SHP77 treated with DMSO at 0.1 percent for 48 hours (cell line): ENCODE measurements at regions not wholly inside any gene's neighbourhood (a gene's known extent, or its start where the extent isn't known, plus 50 kb on each side); places are given as distances from the start of the nearest gene placed in this dataset.

Source experiments
- DNase-seq: peaks from one replicate; lab custom pipeline; 2025; lab: John Stamatoyannopoulos, UW

- DNase-seq = no peak
Measured at GRCh38 chr1:219669556-219669955, 56.7 kb upstream of the ZC3H11B start.

DNA sequence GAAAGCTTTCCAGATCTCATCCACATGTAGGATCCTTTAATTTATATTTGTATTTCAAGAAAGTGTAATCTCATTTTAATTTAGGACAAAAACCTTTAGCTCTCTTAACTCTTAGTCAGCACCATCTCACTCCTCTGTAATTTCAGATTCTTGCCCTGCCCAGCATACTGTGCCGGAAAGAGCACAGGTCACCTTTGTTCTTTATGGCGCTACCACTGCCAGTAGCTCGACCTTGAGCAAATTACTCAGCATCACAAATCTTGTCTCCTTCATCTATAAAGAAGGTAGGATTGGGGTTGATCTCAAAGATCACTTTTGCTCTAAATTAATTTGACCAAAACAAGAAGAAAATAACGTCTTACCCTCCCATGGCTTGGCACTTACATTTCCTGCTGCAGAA lies 56.1 kb upstream of the ZC3H11B start:
- DNase-seq = no peak

DNA sequence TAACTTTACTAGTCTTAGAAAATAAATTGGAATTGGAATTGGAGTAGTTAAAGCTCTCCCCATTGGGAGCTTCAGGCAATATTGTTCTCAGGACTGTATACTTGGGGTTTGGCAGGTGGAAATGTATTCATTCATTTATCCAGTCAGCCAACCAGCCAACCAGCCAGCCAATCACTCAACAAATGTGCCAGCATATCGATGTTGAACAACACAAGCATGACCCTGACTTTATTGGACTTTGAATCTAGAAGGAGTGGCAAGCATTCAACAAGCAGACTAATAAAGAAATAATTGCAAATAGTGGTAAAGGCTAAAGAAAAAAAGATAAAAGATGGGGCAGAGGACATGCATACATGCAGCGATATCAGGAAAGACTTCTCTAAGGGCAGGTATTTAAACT lies 55.5 kb upstream of the ZC3H11B start:
- no peak for DNase-seq

- DNase-seq = no peak
Measured at GRCh38 chr1:219666242-219666641, 53.3 kb upstream of the ZC3H11B start.

GRCh38 chr1:219665089-219665488 lies 52.2 kb upstream of the ZC3H11B start:
- DNase-seq = no peak

- DNase-seq = no peak
Measured at GRCh38 chr1:219664310-219665029, 51.6 kb upstream of the ZC3H11B start.
